ENCODE measurements at regions not wholly inside any gene's neighbourhood (a gene's known extent, or its start where the extent isn't known, plus 50 kb on each side); places are given as distances from the start of the nearest gene placed in this dataset.
"Not testable (repeated sequence)": the region's sequence is repeated elsewhere in the genome, so short reads cannot be mapped to it uniquely, and the experiment has no call there.

GRCh38 chr5:53785924-53786323 is 225.5 kb downstream of the NDUFS4 start:
- DNase-seq (ENCODE audit: low spot score in 2 of 2, unreplicated experiment in 2 of 2): no peak
- peaks cover 30% of the 10 kb centered on the region for H3K4me1 Mint-ChIP-seq
- no peak for TF ChIP-seq CTCF (IDR thresholded peaks at IDR 0.05; ENCODE audit: unreplicated experiment)
- H3K27ac Mint-ChIP-seq: peak overlapping the region; percentile 4
- H3K36me3 Mint-ChIP-seq: peaks cover 9% of the 10 kb centered on the region
- H3K9me3 Mint-ChIP-seq: peaks cover 15% of the 10 kb centered on the region
- H3K4me3 Mint-ChIP-seq: no peak overlapping the region
- no peaks in the 10 kb centered on the region for H3K27me3 Mint-ChIP-seq (ENCODE audit: low read depth)

GRCh38 chr5:53790026-53790425 is 229.6 kb downstream of the NDUFS4 start:
- no peak for DNase-seq (ENCODE audit: low spot score in 2 of 2, unreplicated experiment in 2 of 2)
- Mint-ChIP-seq H3K36me3 (peaks cover 9% of the 10 kb centered on the region), H3K27ac (no peak overlapping the region), H3K9me3 (peaks cover 19% of the 10 kb centered on the region), H3K27me3 (ENCODE audit: low read depth) (no peaks in the 10 kb centered on the region), H3K4me3 (no peak overlapping the region), H3K4me1 (peaks cover 20% of the 10 kb centered on the region)
- TF ChIP-seq CTCF (IDR thresholded peaks at IDR 0.05; ENCODE audit: unreplicated experiment): no peak

GRCh38 chr5:53792338-53792737 is 231.9 kb downstream of the NDUFS4 start:
- Mint-ChIP-seq H3K27me3 (ENCODE audit: low read depth) (peaks cover 11% of the 10 kb centered on the region), H3K4me1 (no peaks in the 10 kb centered on the region), H3K9me3 (peaks cover 14% of the 10 kb centered on the region), H3K4me3 (no peak overlapping the region), H3K27ac (no peak overlapping the region), H3K36me3 (peaks cover 9% of the 10 kb centered on the region)
- no peak for TF ChIP-seq CTCF (IDR thresholded peaks at IDR 0.05; ENCODE audit: unreplicated experiment)
- no peak for DNase-seq (ENCODE audit: low spot score in 2 of 2, unreplicated experiment in 2 of 2)

GRCh38 chr5:53799644-53800043 is 239.2 kb downstream of the NDUFS4 start:
- not testable (repeated sequence) for H3K4me3 Mint-ChIP-seq; H3K27ac Mint-ChIP-seq; H3K4me1 Mint-ChIP-seq; H3K36me3 Mint-ChIP-seq; DNase-seq (ENCODE audit: low spot score in 2 of 2, unreplicated experiment in 2 of 2)
- peaks cover 11% of the 10 kb centered on the region for H3K27me3 Mint-ChIP-seq (ENCODE audit: low read depth)
- H3K9me3 Mint-ChIP-seq: peaks cover 25% of the 10 kb centered on the region

- peaks cover 39% of the 10 kb centered on the region for H3K9me3 Mint-ChIP-seq
Observed at GRCh38 chr5:53808392-53808791, 248.0 kb downstream of the NDUFS4 start.

GRCh38 chr5:53814819-53815218 is 254.4 kb downstream of the NDUFS4 start:
- Mint-ChIP-seq H3K27me3 (ENCODE audit: low read depth) (peaks cover 12% of the 10 kb centered on the region), H3K36me3 (no peaks in the 10 kb centered on the region), H3K9me3 (peaks cover 4% of the 10 kb centered on the region), H3K4me3 (no peak overlapping the region), H3K4me1 (peaks cover 4% of the 10 kb centered on the region), H3K27ac (no peak overlapping the region)
- TF ChIP-seq CTCF (IDR thresholded peaks at IDR 0.05; ENCODE audit: unreplicated experiment): no peak
- DNase-seq (ENCODE audit: low spot score in 2 of 2, unreplicated experiment in 2 of 2): no peak

More at GRCh38 chr5:53808392-53808791, 248.0 kb downstream of the NDUFS4 start:
- DNase-seq (ENCODE audit: low spot score in 2 of 2, unreplicated experiment in 2 of 2); H3K36me3 Mint-ChIP-seq; H3K4me3 Mint-ChIP-seq; H3K27me3 Mint-ChIP-seq (ENCODE audit: low read depth); H3K27ac Mint-ChIP-seq; H3K4me1 Mint-ChIP-seq: not testable (repeated sequence)

GRCh38 chr5:53815471-53815870 is 255.0 kb downstream of the NDUFS4 start:
- H3K36me3 Mint-ChIP-seq: no peaks in the 10 kb centered on the region
- no peak for TF ChIP-seq CTCF (IDR thresholded peaks at IDR 0.05; ENCODE audit: unreplicated experiment)
- H3K4me1 Mint-ChIP-seq: peaks cover 4% of the 10 kb centered on the region
- peaks cover 12% of the 10 kb centered on the region for H3K27me3 Mint-ChIP-seq (ENCODE audit: low read depth)
- H3K27ac Mint-ChIP-seq: no peak overlapping the region
- no peak overlapping the region for H3K4me3 Mint-ChIP-seq
- H3K9me3 Mint-ChIP-seq: no peaks in the 10 kb centered on the region
- no peak for DNase-seq (ENCODE audit: low spot score in 2 of 2, unreplicated experiment in 2 of 2)
